GM19328 (cell line): ENCODE measurements at regions not wholly inside any gene's neighbourhood (a gene's known extent, or its start where the extent isn't known, plus 50 kb on each side); places are given as distances from the start of the nearest gene placed in this dataset.
"Not testable (repeated sequence)": the region's sequence is repeated elsewhere in the genome, so short reads cannot be mapped to it uniquely, and the experiment has no call there.

Experiments
- ATAC-seq: cut with Tn5 transposase; IDR thresholded peaks from one replicate; pipeline ENCODE4 v1.9.1; 2021; ENCODE audit warnings: mild to moderate bottlenecking, moderate library complexity; ENCODE audit not compliant: unreplicated experiment

DNA sequence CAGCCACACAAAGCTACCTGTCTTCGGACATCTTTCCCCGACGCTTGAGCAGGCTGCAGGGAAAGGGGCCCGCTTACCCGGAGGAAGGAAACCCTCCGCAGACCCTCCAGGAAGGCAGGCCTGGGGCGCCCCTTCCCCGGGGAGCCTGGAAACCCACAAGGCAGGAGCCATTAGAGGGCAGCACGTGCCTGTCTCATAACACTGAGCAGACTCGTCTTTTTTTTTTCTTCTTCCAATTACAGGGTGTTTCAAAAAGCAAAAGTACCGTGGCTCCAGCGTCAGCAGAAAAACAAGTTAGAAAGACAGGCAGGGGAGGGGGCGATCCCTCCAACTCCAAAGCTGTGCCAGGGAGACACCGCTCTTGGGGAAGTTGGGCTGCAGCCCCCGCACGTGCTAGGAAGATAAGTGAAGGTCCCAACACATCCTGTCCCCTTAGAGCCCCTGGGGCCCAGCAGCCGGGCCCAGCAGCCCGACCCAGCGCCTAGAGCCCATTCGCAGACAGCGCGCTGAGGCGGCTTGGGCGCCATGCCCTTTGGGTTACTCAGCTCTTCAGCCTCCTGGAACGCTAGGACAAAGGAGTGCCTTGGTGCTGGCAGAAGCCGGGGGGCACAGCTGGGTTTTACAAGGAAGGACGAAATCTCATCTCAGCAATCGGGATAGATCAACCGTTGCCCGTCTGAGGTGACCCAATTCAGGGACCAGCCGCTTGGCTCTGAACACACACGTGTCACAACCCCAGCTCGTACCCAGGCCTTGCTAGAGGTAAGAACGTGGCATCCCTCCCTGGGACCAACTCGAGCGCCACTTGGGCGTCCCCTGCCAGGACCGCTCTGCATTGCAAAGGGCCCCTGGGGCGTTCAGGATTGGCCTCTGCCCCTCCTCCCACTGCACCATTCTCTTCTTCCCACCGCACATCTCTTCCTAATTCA lies 136.3 kb downstream of the LY86 start:
- ATAC-seq: no peak

DNA sequence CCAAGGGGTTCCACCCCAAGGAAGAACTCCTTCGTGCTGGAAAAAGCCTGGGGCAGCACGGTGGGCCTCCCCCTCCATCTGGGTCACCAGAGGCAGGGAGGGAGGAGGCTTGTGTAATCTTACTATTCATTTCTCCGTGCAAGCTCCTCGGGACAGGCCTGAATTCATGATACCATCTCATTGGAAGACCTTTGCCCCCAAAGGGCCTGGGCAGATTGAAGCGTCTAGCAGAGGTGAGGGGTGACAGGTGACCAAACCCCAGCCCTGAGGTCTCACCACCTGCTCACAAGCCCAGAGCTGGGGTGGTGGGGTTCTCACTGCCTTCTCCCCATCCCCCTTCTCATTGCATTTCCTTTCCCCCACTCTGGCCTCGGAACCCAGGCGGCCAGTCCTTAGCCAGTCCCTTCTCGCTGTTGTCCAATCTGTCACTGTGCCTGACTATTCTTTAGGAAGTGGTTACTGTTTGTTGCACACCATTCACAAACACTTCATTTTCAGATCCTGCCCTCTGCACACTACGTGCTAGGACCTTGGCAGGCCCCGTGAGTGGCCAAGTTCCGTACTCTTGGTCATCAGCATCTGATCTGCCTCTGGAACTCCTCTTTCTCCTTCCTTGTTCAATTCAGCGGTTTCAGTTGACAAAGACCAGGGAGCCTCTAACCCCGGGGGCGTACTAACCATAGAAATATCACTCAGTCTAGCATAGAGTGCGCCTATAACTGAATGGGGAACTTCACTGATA lies 137.1 kb downstream of the LY86 start:
- no peak for ATAC-seq

- no peak for ATAC-seq
Measured at GRCh38 chr6:6728169-6728941, 139.8 kb downstream of the LY86 start.

DNA sequence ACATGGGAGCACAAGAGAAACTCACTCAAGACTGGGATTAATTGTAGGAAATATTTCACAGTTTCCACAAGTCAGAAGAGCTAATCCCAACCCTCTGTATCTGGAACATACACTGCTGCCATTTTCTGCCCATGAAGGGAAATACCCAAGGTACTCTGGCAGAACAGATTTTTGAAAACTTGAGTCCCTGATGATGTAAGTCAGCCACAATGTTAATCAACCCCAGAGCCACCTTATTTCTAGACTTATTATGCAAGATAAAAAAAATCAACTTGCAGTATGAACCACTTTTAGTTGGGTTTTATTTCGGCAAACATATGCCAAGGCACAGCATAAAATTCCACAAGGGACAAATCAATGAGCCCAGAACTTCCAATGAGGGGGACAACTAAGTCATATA lies 141.5 kb downstream of the LY86 start:
- no peak for ATAC-seq

DNA sequence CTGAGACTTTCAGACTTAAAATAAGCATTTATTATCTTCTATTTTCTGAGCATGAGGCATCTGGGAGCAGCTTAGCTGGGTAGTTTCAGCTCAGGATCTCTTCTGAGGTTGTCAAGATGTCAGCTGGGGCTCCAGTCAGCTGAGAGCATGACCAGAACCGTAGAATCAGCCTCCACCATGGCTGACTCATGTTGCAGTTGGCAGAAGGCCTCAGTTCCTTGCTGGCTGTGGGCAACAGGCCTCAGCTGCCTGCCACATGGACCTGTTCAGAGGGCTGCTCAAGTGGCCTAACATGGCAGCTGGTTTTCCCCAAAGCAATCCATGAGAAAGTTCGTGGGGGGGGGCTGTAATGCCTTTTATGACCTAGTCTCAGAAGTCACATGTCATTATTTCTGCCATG lies 142.3 kb downstream of the LY86 start:
- no peak for ATAC-seq

GRCh38 chr6:6734479-6735465 lies 146.3 kb downstream of the LY86 start:
- no peak for ATAC-seq

DNA sequence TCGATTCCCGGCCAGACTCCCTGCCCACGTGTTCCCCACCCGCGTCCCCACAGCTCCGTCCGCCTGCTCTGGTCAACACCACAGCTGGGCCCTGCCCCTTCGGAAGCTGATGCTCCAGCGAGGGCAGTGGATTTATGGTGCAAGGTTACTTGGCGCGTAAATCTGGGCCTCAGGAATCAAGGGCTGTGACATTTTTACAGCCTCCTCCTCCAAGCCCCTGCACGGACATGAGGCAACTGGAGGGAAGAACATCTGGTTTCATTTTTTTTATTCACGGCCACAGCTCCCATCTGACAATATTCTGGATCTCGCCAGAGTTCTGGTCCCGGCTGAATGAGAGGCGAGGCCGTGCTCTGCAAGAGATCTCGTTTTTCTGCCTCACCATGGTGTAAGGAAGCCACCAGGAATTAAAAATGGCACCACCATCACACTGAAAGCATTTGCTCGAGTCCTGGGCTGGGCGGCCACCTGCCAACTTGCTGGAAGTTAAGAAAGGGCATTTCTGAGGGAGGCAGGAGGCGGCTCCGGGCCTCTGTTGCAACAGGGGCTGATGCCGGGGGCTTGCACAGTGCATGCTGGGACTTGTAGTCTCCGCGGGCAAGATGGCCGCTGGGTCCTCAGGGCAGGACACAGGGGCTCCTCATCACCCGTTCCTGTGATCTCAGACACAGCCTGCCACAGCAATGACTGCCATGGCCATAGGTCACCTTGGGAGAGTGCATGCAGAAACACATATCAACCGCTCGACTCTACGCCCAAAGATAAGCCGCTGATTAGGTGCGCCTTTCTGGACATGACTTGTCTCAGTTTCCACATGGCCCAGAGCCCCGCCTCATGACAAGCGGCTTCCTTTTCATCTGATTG lies 148.5 kb downstream of the LY86 start:
- ATAC-seq: no peak

DNA sequence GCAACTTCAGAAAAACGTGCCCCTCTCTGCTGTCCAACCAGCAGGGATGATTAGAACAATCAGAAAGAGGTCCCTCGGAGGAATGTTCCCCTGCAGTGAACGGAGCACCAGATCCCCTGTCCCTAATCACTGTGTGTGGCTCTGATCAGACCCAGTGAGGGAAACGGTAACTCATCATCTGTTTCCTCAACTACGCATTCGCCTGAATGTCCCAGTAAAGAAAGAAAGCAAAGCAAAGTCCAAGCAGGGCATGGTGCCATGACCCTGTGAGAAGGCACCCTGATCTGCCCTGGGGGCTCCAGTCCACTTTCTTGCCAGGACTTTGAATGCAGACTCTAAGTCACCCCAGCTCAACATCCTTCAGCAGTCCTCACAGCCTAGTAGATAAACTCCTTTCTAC lies 149.2 kb downstream of the LY86 start:
- no peak for ATAC-seq

DNA sequence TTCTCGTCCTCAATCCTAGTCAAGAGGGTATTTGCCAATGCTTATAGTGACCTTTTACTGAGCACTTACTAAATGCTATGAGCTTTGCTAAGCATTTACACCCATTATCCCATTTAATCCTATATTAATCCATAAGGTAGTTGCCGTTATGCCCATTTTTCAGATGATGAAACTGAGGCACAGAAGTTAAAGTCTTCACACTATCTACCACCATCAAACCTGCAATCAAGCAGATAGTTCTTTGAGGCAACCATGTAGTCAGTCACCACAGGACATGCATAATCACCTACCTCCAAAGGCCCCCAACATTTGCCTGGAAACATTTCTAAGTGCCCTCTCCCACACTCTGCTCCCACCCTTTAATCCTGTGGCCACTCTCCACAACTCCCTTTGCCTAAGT lies 149.6 kb downstream of the LY86 start:
- ATAC-seq: no peak

GRCh38 chr6:6738922-6739716 lies 150.6 kb downstream of the LY86 start:
- ATAC-seq: no peak

- no peak for ATAC-seq
Measured at GRCh38 chr6:6740595-6740994, 152.1 kb downstream of the LY86 start.

DNA sequence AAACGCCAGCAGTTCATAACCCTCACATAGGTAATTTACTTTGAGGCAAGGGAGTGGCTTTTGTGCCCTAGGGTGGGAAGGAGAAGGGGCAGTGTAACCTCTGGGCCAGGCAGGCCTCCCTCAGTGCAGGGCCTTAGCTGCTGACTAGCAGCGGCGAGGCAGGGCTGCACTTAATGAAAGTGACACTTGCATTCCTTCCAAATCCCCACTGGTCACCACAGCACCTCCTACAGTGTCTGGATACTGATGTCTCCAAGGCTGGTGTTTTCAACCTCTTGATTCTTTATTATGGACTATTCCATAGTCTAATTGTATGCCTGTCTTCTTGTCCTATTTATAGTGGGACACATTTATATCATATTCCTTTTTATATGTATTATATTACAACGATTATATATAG lies 152.7 kb downstream of the LY86 start:
- ATAC-seq: no peak

DNA sequence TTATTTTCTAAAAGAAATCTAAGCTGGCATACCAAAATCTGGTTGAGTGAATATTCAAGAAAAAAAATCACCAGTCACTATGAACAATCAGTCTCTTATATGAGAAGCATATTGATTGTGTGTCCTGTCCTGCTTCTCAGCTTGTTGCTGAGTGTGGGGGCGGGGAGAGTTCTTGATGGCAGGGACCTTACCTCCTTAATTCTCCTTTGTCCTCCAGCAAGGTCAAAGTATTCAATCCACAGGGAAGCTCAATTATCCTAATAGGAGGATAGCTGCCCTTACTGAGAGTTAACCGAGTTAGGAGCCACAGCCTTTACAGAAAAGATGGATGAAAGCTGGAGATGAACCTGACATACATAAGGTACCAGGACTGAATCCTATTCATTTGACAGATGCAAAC lies 154.0 kb downstream of the LY86 start:
- ATAC-seq: no peak

GRCh38 chr6:6744551-6744950 lies 156.0 kb downstream of the LY86 start:
- ATAC-seq: no peak

- ATAC-seq: not testable (repeated sequence)
Measured at GRCh38 chr6:6745637-6746332, 157.3 kb downstream of the LY86 start.

- ATAC-seq: no peak
Measured at GRCh38 chr6:6746333-6746969, 157.9 kb downstream of the LY86 start.

GRCh38 chr6:6746970-6747338 lies 158.4 kb downstream of the LY86 start:
- no peak for ATAC-seq
